OCI-LY3 (cell line): ENCODE measurements at regions not wholly inside any gene's neighbourhood (a gene's known extent, or its start where the extent isn't known, plus 50 kb on each side); places are given as distances from the start of the nearest gene placed in this dataset.

Experiments
- H2AFZ ChIP-seq: fragments of 200-600, 300-600 bp; shearing (Covaris generic); 2 replicates; pipeline ENCODE4 v1.6.0; 2014; ENCODE audit warnings: antibody characterized with exemption, low read depth, low read length
- H3K27ac ChIP-seq: fragments of 200-600, 300-600 bp; sonication (generic); 2 replicates; pipeline ENCODE4 v1.5.1; 2014; ENCODE audit warnings: mild to moderate bottlenecking, low read length, moderate library complexity, mixed read lengths
- H3K27me3 ChIP-seq: fragments of 200-600, 300-600 bp; sonication (generic); 2 replicates; pipeline ENCODE4 v1.6.1; 2014; ENCODE audit warnings: low read depth, low read length, mixed read lengths
- H3K36me3 ChIP-seq: fragments of 200-600, 300-600 bp; sonication (generic); replicated peaks from 2 replicates; pipeline ENCODE3; 2014; ENCODE audit warnings: low read depth, low read length, mixed read lengths
- H3K4me1 ChIP-seq: fragments of 300-600, 200-600 bp; sonication (generic); 2 replicates; pipeline ENCODE4 v1.6.1; 2014; ENCODE audit warnings: low read length, mixed read lengths
- H3K4me2 ChIP-seq: fragments of 200-600, 300-600 bp; sonication (generic); 2 replicates; pipeline ENCODE4 v1.6.1; 2014; ENCODE audit warnings: low read length, mixed read lengths
- H3K4me3 ChIP-seq: fragments of 300-600, 200-600 bp; sonication (generic); 2 replicates; pipeline ENCODE4 v1.5.1; 2014; ENCODE audit warnings: antibody characterized with exemption, mild to moderate bottlenecking, low read length, moderate library complexity
- H3K79me2 ChIP-seq: fragments of 300-600, 200-600 bp; shearing (Covaris generic); 2 replicates; pipeline ENCODE4 v1.6.1; 2014; ENCODE audit warnings: mild to moderate bottlenecking, low read length, mixed read lengths
- H3K9ac ChIP-seq: fragments of 300-600, 200-600 bp; shearing (Covaris generic); 2 replicates; pipeline ENCODE4 v1.6.0; 2014; ENCODE audit warnings: mild to moderate bottlenecking, low read length, moderate library complexity
- H3K9me3 ChIP-seq: fragments of 200-600, 300-600 bp; shearing (Covaris generic); 2 replicates; pipeline ENCODE4 v1.6.1; 2014; ENCODE audit warnings: low read length, mixed read lengths; ENCODE audit not compliant: insufficient read depth
- H4K20me1 ChIP-seq: fragments of 200-600, 300-600 bp; sonication (generic); 2 replicates; pipeline ENCODE4 v1.6.1; 2016; ENCODE audit warnings: low read length, mixed read lengths; ENCODE audit not compliant: insufficient read depth
- EZH2phosphoT487 ChIP-seq: fragments of 200-600 bp; shearing (Covaris generic); IDR thresholded peaks from 2 replicates; pipeline ENCODE4 v1.6.1; 2018; ENCODE audit warnings: antibody characterized with exemption, mixed run types, low read depth
- TF ChIP-seq, protein P1 (sequence below): fragments of 200-600, 300-600 bp; sonication (generic); IDR thresholded peaks from 2 replicates; pipeline ENCODE4 v1.5.1; 2014; ENCODE audit warnings: antibody characterized with exemption, low read length, low read depth

GRCh38 chr10:92747066-92747465, 57.3 kb downstream of the HHEX start:
- TF ChIP-seq, protein P1, sequence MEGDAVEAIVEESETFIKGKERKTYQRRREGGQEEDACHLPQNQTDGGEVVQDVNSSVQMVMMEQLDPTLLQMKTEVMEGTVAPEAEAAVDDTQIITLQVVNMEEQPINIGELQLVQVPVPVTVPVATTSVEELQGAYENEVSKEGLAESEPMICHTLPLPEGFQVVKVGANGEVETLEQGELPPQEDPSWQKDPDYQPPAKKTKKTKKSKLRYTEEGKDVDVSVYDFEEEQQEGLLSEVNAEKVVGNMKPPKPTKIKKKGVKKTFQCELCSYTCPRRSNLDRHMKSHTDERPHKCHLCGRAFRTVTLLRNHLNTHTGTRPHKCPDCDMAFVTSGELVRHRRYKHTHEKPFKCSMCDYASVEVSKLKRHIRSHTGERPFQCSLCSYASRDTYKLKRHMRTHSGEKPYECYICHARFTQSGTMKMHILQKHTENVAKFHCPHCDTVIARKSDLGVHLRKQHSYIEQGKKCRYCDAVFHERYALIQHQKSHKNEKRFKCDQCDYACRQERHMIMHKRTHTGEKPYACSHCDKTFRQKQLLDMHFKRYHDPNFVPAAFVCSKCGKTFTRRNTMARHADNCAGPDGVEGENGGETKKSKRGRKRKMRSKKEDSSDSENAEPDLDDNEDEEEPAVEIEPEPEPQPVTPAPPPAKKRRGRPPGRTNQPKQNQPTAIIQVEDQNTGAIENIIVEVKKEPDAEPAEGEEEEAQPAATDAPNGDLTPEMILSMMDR: no peak
- no peak for TF ChIP-seq EZH2phosphoT487
- Histone ChIP-seq H2AFZ (no peak overlapping the region), H3K27ac (no peak overlapping the region)

DNA sequence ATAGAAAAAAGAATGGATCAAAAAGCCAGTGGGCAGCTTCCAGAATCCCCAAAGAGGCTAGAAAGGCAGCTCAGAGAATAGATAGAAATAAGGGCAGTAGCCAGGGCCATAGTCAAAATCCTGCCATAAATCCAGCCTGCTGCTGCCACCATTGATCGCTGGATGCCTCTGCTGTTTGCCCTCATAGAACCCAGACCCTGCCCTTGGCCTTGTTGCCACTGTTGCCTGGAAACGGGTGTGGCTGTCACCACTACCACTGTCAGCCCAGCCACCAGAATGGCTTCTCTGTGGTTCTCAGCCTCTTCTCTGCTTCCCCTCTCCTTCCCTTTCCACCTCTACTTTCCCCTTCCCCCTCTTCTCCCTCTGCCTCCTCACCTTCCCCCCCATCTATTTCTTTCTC, 57.8 kb downstream of the HHEX start:
- Histone ChIP-seq H3K4me1 (peaks cover 24% of the 10 kb centered on the region), H3K27ac (no peak overlapping the region), H2AFZ (no peak overlapping the region), H3K4me3 (no peak overlapping the region), H3K36me3 (no peaks in the 10 kb centered on the region), H3K9ac (no peak overlapping the region), H4K20me1 (no peaks in the 10 kb centered on the region), H3K27me3 (no peaks in the 10 kb centered on the region), H3K79me2 (no peaks in the 10 kb centered on the region), H3K4me2 (no peak overlapping the region), H3K9me3 (no peaks in the 10 kb centered on the region)
- TF ChIP-seq, protein P1: no peak
- no peak for TF ChIP-seq EZH2phosphoT487

More at GRCh38 chr10:92747066-92747465, 57.3 kb downstream of the HHEX start:
- Histone ChIP-seq H3K9ac (no peak overlapping the region), H3K27me3 (no peaks in the 10 kb centered on the region), H3K4me2 (no peak overlapping the region), H3K4me3 (no peak overlapping the region), H3K4me1 (peaks cover 27% of the 10 kb centered on the region), H4K20me1 (no peaks in the 10 kb centered on the region), H3K36me3 (no peaks in the 10 kb centered on the region), H3K9me3 (no peaks in the 10 kb centered on the region), H3K79me2 (no peaks in the 10 kb centered on the region)

DNA sequence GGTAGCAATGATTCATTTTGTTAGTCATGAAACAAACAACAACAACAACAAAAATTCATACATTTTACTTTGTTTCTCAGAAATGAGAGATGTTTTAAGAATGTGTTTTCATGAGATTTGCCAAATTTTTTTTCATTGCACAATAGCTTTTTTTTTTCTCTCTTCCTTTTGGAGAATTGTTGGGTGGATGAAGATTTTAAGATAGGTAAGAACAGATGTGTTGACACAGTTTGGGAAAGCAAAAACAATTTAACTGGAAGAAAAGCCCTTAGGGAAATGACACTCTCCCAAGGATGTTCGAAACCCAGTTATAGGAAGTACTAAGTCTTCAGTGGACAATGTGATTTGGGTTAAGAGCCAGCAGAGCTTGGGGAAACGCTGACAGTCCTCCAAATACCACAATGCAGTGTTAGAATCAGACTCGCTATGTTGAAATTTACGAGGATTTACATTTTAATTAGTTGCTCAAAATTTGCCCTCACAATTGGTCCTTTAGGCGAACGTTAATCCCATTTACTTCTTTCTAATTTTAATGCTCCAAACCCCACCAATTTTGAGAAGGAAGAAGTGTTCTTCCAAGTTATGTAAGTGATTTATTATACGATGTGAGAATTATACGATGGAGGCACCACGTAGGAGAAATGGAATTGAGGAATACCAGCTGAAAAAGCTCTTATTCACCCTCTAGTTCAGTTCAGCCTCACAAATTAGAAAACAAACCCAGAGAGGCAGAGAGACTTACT, 61.2 kb downstream of the HHEX start:
- peaks cover 20% of the 10 kb centered on the region for H3K4me1 ChIP-seq
- H3K4me3 ChIP-seq: no peak overlapping the region
- H3K9me3 ChIP-seq: no peaks in the 10 kb centered on the region
- H3K9ac ChIP-seq: no peak overlapping the region
- no peak overlapping the region for H3K27ac ChIP-seq
- no peaks in the 10 kb centered on the region for H3K27me3 ChIP-seq
- no peaks in the 10 kb centered on the region for H3K79me2 ChIP-seq
- TF ChIP-seq, protein P1: no peak
- no peak for TF ChIP-seq EZH2phosphoT487
- no peak overlapping the region for H2AFZ ChIP-seq
- no peaks in the 10 kb centered on the region for H3K36me3 ChIP-seq
- H4K20me1 ChIP-seq: no peaks in the 10 kb centered on the region
- no peak overlapping the region for H3K4me2 ChIP-seq

DNA sequence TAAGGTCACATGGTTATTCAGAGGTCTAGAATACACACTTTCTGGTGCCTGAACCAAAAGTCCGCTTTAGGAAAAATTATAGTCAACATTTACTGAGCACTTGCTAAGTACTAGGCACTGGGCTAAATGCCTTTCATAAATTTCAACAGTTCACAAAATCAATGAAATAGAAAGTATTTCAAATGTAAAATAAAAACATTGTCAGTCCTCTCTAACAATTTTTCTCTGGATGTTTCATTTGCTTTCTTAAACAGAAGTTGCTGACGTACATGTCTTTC, 61.7 kb downstream of the HHEX start:
- H3K4me3 ChIP-seq: no peak overlapping the region
- no peak overlapping the region for H3K4me2 ChIP-seq
- no peaks in the 10 kb centered on the region for H3K36me3 ChIP-seq
- no peaks in the 10 kb centered on the region for H3K79me2 ChIP-seq
- TF ChIP-seq, protein P1: no peak
- no peak for TF ChIP-seq EZH2phosphoT487
- H3K4me1 ChIP-seq: peaks cover 24% of the 10 kb centered on the region
- H4K20me1 ChIP-seq: no peaks in the 10 kb centered on the region
- no peak overlapping the region for H3K27ac ChIP-seq
- no peaks in the 10 kb centered on the region for H3K27me3 ChIP-seq
- no peaks in the 10 kb centered on the region for H3K9me3 ChIP-seq
- no peak overlapping the region for H3K9ac ChIP-seq
- H2AFZ ChIP-seq: no peak overlapping the region
